Ishikawa (cell line): ENCODE measurements at regions not wholly inside any gene's neighbourhood (a gene's known extent, or its start where the extent isn't known, plus 50 kb on each side); places are given as distances from the start of the nearest gene placed in this dataset.

ENCODE experiments used
- CEBPB ChIP-seq: IDR thresholded peaks from 2 replicates; pipeline ENCODE4 v1.6.1; 2012
- CREB1 ChIP-seq: IDR thresholded peaks from 2 replicates; pipeline ENCODE4 v1.6.1; 2012; ENCODE audit warnings: low read depth
- EGR1 ChIP-seq: IDR thresholded peaks from 2 replicates; pipeline ENCODE4 v1.6.1; 2012
- EP300 ChIP-seq: IDR thresholded peaks from 2 replicates; pipeline ENCODE4 v1.6.1; 2012; ENCODE audit warnings: borderline replicate concordance
- FOXM1 ChIP-seq: IDR thresholded peaks from 2 replicates; pipeline ENCODE4 v1.6.1; 2012; ENCODE audit warnings: low read depth, borderline replicate concordance
- NFIC ChIP-seq: IDR thresholded peaks from 2 replicates; pipeline ENCODE4 v1.6.1; 2012
- RAD21 ChIP-seq: IDR thresholded peaks from 2 replicates; pipeline ENCODE4 v1.6.1; 2012; ENCODE audit warnings: low read depth
- TAF1 ChIP-seq: IDR thresholded peaks from 2 replicates; pipeline ENCODE4 v1.6.1; 2012; ENCODE audit warnings: low read depth, mild to moderate bottlenecking
- TCF12 ChIP-seq: IDR thresholded peaks from 2 replicates; pipeline ENCODE4 v1.6.1; 2012; ENCODE audit warnings: low read depth
- TEAD4 ChIP-seq: IDR thresholded peaks from 2 replicates; pipeline ENCODE4 v1.6.1; 2012
- YY1 ChIP-seq: IDR thresholded peaks from 2 replicates; pipeline ENCODE4 v1.6.1; 2012; ENCODE audit warnings: low read depth
- ZBTB7A ChIP-seq: IDR thresholded peaks from 2 replicates; pipeline ENCODE4 v1.6.1; 2012; ENCODE audit warnings: low read depth
- TF ChIP-seq, protein P1 (sequence below): IDR thresholded peaks from 2 replicates; pipeline ENCODE4 v1.6.1; 2012
- TF ChIP-seq, protein P2 (sequence below): IDR thresholded peaks from 2 replicates; pipeline ENCODE4 v1.6.1; 2012; ENCODE audit warnings: low read depth, mild to moderate bottlenecking
- TF ChIP-seq, protein P3 (sequence below): IDR thresholded peaks from 2 replicates; pipeline ENCODE4 v1.6.1; 2012

DNA sequence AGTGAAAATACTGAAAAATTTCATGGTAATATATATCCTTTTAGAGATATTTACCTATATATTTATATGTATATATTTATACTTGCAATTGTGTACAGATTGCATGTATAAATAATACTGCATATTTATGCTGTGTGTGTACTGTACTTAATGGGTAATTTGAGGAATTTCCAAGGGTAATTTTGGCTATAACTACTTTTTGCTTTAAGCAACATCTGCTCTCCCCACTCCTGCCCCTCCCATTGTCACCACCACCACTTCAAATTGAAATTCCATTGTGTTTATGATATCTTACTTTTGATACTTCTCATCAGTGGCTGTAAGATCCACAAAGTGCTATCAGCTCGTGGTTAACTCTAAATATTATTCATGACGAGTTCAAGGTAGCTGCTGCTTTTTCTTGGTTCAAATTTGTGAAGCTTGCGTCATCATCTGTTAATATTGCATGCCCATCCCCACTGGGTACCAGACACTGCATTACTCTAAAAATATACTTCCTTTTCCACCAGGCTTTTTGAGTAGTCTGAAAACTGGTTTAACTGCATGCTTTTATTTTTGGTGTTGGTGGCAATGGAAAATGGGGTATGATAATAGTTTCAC, 91.7 kb upstream of the MITF start:
- no peak for TF ChIP-seq TEAD4
- TF ChIP-seq, protein P1, sequence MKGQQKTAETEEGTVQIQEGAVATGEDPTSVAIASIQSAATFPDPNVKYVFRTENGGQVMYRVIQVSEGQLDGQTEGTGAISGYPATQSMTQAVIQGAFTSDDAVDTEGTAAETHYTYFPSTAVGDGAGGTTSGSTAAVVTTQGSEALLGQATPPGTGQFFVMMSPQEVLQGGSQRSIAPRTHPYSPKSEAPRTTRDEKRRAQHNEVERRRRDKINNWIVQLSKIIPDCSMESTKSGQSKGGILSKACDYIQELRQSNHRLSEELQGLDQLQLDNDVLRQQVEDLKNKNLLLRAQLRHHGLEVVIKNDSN, result no peak
- no peak for TF ChIP-seq EGR1
- TF ChIP-seq ZBTB7A, result no peak
- no peak for TF ChIP-seq CREB1
- TF ChIP-seq, protein P2, sequence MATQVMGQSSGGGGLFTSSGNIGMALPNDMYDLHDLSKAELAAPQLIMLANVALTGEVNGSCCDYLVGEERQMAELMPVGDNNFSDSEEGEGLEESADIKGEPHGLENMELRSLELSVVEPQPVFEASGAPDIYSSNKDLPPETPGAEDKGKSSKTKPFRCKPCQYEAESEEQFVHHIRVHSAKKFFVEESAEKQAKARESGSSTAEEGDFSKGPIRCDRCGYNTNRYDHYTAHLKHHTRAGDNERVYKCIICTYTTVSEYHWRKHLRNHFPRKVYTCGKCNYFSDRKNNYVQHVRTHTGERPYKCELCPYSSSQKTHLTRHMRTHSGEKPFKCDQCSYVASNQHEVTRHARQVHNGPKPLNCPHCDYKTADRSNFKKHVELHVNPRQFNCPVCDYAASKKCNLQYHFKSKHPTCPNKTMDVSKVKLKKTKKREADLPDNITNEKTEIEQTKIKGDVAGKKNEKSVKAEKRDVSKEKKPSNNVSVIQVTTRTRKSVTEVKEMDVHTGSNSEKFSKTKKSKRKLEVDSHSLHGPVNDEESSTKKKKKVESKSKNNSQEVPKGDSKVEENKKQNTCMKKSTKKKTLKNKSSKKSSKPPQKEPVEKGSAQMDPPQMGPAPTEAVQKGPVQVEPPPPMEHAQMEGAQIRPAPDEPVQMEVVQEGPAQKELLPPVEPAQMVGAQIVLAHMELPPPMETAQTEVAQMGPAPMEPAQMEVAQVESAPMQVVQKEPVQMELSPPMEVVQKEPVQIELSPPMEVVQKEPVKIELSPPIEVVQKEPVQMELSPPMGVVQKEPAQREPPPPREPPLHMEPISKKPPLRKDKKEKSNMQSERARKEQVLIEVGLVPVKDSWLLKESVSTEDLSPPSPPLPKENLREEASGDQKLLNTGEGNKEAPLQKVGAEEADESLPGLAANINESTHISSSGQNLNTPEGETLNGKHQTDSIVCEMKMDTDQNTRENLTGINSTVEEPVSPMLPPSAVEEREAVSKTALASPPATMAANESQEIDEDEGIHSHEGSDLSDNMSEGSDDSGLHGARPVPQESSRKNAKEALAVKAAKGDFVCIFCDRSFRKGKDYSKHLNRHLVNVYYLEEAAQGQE, result no peak
- TF ChIP-seq FOXM1, result no peak
- TF ChIP-seq RAD21, result no peak
- TF ChIP-seq EP300, result no peak
- no peak for TF ChIP-seq TCF12
- TF ChIP-seq YY1, result no peak
- no peak for TF ChIP-seq CEBPB
- no peak for TF ChIP-seq TAF1
- no peak for TF ChIP-seq NFIC
- TF ChIP-seq, protein P3, sequence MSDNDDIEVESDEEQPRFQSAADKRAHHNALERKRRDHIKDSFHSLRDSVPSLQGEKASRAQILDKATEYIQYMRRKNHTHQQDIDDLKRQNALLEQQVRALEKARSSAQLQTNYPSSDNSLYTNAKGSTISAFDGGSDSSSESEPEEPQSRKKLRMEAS, result no peak

DNA sequence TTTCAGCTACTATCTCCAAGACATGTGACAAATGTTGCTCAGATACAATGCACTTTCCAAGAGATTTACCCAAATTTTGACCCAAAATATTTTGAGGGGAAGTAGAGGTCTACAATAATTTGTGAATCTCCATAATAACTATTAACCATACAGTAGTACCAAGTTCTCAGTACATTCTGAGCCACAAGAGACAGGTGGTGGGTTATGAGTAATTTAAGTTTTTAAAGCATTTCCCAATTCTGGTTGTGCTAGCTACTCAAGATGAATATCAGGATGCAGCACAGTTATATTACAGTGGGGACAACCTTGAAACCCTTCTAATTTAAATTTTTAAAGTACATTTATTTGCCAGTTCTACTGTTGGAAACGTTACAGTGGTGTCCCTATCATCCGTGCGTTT, 92.2 kb upstream of the MITF start:
- TF ChIP-seq EGR1 (no peak), RAD21 (no peak), CREB1 (no peak), TEAD4 (no peak), EP300 (no peak), TAF1 (no peak), YY1 (no peak), TCF12 (no peak), NFIC (no peak), CEBPB (no peak)
- TF ChIP-seq, protein P3, result no peak
- TF ChIP-seq, protein P1, result no peak
- TF ChIP-seq, protein P2, result no peak

DNA sequence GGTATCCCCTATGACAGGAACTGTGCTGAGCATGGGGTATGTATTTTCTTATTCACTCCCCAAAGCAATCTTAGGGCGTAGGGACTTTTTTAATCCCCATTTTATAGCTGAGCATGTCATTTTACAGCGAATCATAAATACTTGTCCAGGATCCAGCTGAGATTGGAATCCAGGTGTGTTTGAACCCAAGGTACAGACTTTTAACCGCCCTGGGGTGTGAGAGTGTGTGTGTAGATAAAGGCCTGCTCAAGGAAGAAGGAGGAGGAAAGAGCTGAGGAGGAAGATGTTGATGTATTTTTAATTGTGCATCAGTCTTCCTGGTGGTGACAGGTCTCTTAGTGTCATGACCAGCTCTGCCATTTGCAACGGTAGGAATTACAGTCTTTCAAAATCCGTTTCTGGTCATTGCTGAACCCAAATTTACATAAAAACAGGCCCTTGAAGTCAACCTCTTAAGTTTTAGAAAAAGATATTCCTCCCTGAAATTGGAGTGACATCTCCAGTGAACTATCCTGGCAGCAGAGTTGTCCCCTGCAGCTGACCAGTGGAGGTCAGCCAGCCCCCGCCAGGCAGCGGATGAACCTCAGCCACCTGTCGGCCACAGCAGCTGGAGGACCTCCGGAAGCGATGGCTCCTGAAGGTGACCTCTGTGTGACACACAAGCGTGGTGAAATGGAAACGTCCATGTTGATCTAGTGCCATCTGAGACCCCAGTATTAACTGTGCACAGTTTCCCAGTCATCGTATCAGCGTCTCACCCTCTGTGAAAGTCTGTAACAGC, 92.8 kb upstream of the MITF start:
- TF ChIP-seq RAD21 (no peak), ZBTB7A (no peak), FOXM1 (no peak), TCF12 (no peak), YY1 (no peak), TAF1 (no peak), EGR1 (no peak), CEBPB (no peak), CREB1 (no peak), NFIC (no peak), EP300 (no peak), TEAD4 (no peak)
- TF ChIP-seq, protein P3, result no peak
- TF ChIP-seq, protein P1, result no peak
- TF ChIP-seq, protein P2, result no peak
